H1 (cell line): ENCODE measurements at regions not wholly inside any gene's neighbourhood (a gene's known extent, or its start where the extent isn't known, plus 50 kb on each side); places are given as distances from the start of the nearest gene placed in this dataset.

Source experiments
- BACH1 ChIP-seq: IDR thresholded peaks from 2 replicates; pipeline ENCODE4 v1.6.1; 2012; ENCODE audit warnings: low read length, improper control_type of control experiment
- POLR2A ChIP-seq, 2 experiments: IDR thresholded peaks; 1 replicate in 1 of 2; 2 replicates in 1 of 2; pipeline ENCODE4 v1.6.1; 2011; ENCODE audit warnings: low read depth in 2 of 2, low read length in 2 of 2, mild to moderate bottlenecking in 2 of 2; ENCODE audit errors: control extremely low read depth in 1 of 2
- RAD21 ChIP-seq, 2 experiments: IDR thresholded peaks in 1 of 2; conservative IDR thresholded peaks in 1 of 2; 2 replicates each; pipeline ENCODE4 v1.6.1; 2011; ENCODE audit warnings: low read depth in 2 of 2, low read length in 2 of 2, improper control_type of control experiment in 1 of 2, inconsistent platforms in 1 of 2, mild to moderate bottlenecking in 1 of 2, moderate library complexity in 1 of 2

DNA sequence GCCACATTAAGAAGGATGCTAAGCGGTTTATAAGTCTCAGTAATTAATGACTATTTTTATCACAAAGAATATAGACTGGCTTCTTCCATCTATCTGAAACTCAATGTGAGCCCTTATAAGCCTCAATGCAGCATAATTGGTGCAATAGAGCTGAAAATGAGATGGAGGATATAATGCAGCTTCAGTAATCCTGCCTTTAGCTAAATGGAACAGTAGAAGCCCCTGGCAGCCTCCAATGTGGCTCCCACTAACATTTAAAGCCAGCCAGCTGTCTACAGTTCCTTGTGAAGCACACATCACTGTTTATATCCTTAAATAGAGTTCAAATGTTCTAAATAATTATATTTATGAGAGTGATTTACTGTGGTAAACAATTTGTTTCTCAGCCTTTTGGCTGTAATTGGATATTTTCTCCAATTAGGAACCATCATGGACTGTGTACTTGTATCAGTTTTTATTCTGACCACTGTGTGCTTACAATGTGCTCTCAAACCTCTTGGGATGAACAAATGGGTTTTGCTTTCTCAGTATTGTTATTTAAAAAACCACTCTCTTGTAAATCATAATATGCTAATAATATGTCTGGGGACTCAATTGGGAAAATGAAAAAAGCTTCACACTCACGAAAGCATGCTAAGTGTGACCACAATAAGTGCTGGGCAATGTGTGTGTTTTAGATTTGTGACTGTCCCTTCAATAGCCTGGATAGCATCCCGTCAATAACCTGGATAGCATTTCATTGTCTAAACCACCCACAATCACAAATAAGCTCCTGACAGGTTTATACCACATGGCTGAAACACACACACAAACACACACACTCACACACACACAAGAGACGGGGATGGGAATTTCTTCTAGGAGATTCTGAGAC is 366.6 kb downstream of the GBE1 start (continued):
- TF ChIP-seq RAD21 (IDR thresholded peaks at IDR 0.05 in 1 of 2, conservative IDR thresholded peaks at IDR 0.05 in 1 of 2; ENCODE audit: low read depth in 2 of 2, low read length in 2 of 2) (no peak), POLR2A (IDR thresholded peaks at IDR 0.05; ENCODE audit: control extremely low read depth in 1 of 2, low read depth in 2 of 2, low read length in 2 of 2) (no peak), BACH1 (no peak)
